Panc1 (cell line): ENCODE measurements at regions not wholly inside any gene's neighbourhood (a gene's known extent, or its start where the extent isn't known, plus 50 kb on each side); places are given as distances from the start of the nearest gene placed in this dataset.

Experiments
- CTCF ChIP-seq: fragments of 450-650 bp; IDR thresholded peaks from 2 replicates; pipeline ENCODE4 v1.5.1; 2017; ENCODE audit warnings: mild to moderate bottlenecking
- POLR2AphosphoS5 ChIP-seq: IDR thresholded peaks from 2 replicates; pipeline ENCODE4 v1.6.1; 2012; ENCODE audit warnings: mild to moderate bottlenecking, low read depth, low read length, moderate library complexity
- REST ChIP-seq, 2 experiments: IDR thresholded peaks; 2 replicates each; pipeline ENCODE4 v1.6.1; 2011 to 2012; ENCODE audit warnings: low read depth in 2 of 2, control low read depth in 1 of 2, low read length in 1 of 2, mild to moderate bottlenecking in 1 of 2, moderate library complexity in 1 of 2; ENCODE audit not compliant: insufficient read depth in 1 of 2
- SIN3A ChIP-seq: IDR thresholded peaks from 2 replicates; pipeline ENCODE4 v1.6.1; 2012; ENCODE audit warnings: low read depth, mild to moderate bottlenecking, low read length, moderate library complexity, borderline replicate concordance; ENCODE audit not compliant: insufficient read depth
- TCF7L2 ChIP-seq: IDR thresholded peaks from 2 replicates; pipeline ENCODE4 v1.6.1; 2011; ENCODE audit warnings: mild to moderate bottlenecking, low read depth, low read length, inconsistent platforms

- TF ChIP-seq CTCF (no peak), REST (IDR thresholded peaks at IDR 0.05; ENCODE audit: insufficient read depth in 1 of 2, low read depth in 2 of 2, low read length in 1 of 2) (no peak), POLR2AphosphoS5 (no peak), TCF7L2 (no peak), SIN3A (no peak)
These were observed 127.4 kb downstream of the ZNF365 start for GRCh38 chr10:62501547-62501946.
